GM12864 (cell line): ENCODE measurements at regions not wholly inside any gene's neighbourhood (a gene's known extent, or its start where the extent isn't known, plus 50 kb on each side); places are given as distances from the start of the nearest gene placed in this dataset.

Experiments used
- DNase-seq: peaks from one replicate; pipeline ENCODE4 v3.0.0-alpha.2; 2011; ENCODE audit warnings: low read depth
- H3K4me3 ChIP-seq: 2 replicates; pipeline ENCODE4 v1.5.1; 2011; ENCODE audit warnings: mild to moderate bottlenecking, low read depth, low read length, control low read depth
- CTCF ChIP-seq: IDR thresholded peaks from 2 replicates; pipeline ENCODE4 v1.5.1; 2011; ENCODE audit warnings: low read depth, mild to moderate bottlenecking, moderate library complexity, low read length, control low read depth, inconsistent platforms; ENCODE audit errors: missing control alignments

- no peak for DNase-seq
- TF ChIP-seq CTCF, result no peak
- H3K4me3 ChIP-seq, result no peak overlapping the region
Measured at GRCh38 chr5:179430193-179431175, 85.2 kb upstream of the ADAMTS2 start.

- H3K4me3 ChIP-seq, result no peak overlapping the region
- TF ChIP-seq CTCF, result no peak
- DNase-seq, result no peak
Measured at GRCh38 chr5:179427676-179428056, 82.4 kb upstream of the ADAMTS2 start.

- no peak for TF ChIP-seq CTCF
- no peak overlapping the region for H3K4me3 ChIP-seq
- no peak for DNase-seq
Measured at GRCh38 chr5:179427032-179427675, 81.9 kb upstream of the ADAMTS2 start.

- H3K4me3 ChIP-seq, result no peak overlapping the region
- TF ChIP-seq CTCF, result no peak
- no peak for DNase-seq
Measured at GRCh38 chr5:179422908-179423481, 77.7 kb upstream of the ADAMTS2 start.

- H3K4me3 ChIP-seq, result no peak overlapping the region
- no peak for TF ChIP-seq CTCF
- no peak for DNase-seq
Measured at GRCh38 chr5:179422213-179422855, 77.1 kb upstream of the ADAMTS2 start.

- DNase-seq, result no peak
- no peak overlapping the region for H3K4me3 ChIP-seq
- no peak for TF ChIP-seq CTCF
Measured at GRCh38 chr5:179421144-179421901, 76.1 kb upstream of the ADAMTS2 start.
